HPDE6-E6E7 (cell line): ENCODE measurements at regions not wholly inside any gene's neighbourhood (a gene's known extent, or its start where the extent isn't known, plus 50 kb on each side); places are given as distances from the start of the nearest gene placed in this dataset.

Experiments used
- DNase-seq: peaks from one replicate; pipeline ENCODE4 v3.0.0; 2011; ENCODE audit warnings: missing footprints; ENCODE audit errors: extremely low spot score

DNA sequence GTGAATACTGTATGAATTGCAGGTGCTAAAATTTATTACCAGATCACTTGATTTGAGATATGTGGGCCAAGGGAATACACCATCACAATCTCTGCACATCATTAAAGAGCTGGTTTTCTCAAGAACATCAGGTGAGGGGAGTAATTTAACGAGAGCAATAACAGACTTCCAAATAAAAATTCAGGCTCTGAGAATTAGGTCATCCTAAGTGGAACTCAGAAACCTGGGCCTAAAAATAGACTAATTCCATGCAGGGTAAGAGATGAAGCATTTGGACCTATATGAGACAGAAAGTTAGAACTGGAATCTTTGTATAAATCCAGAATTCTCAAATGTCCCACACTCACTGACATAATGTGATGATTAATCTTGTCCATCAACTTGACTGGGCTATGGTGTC, 331.1 kb downstream of the ZNF621 start:
- DNase-seq, result no peak

DNA sequence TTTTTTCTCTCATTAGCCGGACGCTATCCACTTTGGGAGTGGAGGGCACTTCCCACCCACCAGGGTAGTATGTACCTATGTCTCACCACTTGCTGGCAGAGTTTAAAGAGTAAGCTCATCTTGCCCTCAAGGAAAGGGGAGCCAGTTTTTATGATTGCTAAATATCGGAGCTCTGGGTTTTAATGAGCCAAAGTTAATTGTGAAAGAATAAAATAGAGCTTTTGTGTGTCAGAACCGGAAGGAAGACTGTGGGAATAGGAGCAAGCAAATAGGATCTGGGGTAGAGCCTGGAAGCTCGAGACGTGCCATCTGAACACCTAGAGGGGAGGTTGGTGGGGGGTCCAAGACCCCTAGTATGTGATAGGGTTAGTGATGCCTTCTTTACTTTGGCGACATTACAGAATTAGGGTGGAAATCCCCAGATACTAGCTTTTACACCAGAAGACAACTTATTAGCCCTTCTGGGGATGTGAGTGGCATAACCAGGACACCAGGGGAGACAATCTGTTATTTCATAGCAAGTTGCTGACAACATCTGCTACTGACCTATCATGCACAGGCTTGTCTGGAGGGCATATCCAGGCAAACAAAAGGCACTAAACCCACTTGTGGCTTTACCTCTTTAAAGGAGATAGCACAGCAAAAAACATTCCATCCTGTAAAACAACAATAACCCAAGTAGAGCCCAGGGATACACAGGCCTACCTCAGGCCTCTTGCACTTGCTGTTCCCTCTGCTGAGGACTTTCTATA, 333.8 kb downstream of the ZNF621 start:
- no peak for DNase-seq

GRCh38 chr3:40862946-40863345, 336.4 kb upstream of the CTNNB1 start:
- no peak for DNase-seq

- no peak for DNase-seq
Measured at GRCh38 chr3:40864146-40864782, 335.0 kb upstream of the CTNNB1 start.

- DNase-seq, result no peak
Measured at GRCh38 chr3:40864915-40865314, 334.4 kb upstream of the CTNNB1 start.

GRCh38 chr3:40867797-40868196, 331.5 kb upstream of the CTNNB1 start:
- DNase-seq, result no peak

- no peak for DNase-seq
Measured at GRCh38 chr3:40869013-40869412, 330.3 kb upstream of the CTNNB1 start.

DNA sequence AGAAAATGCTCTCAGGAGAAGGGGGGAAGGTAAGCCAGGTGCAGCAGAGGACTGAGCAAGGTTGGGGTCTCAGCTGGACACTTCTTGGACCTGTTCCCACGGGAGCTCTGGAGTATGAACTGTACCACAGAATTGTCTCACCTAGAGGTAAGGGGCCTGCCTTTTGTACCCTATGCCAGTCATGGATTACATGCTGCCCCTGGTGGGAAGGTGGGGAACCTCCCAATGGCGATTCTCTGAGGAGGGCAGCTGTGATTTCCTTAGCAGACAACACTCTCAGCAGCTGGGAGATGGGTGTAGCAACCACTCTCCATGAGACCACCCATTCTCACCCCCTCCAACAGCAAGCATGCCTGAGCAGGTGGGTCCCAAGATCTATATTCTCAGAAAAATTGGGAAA, 329.4 kb upstream of the CTNNB1 start:
- no peak for DNase-seq

DNA sequence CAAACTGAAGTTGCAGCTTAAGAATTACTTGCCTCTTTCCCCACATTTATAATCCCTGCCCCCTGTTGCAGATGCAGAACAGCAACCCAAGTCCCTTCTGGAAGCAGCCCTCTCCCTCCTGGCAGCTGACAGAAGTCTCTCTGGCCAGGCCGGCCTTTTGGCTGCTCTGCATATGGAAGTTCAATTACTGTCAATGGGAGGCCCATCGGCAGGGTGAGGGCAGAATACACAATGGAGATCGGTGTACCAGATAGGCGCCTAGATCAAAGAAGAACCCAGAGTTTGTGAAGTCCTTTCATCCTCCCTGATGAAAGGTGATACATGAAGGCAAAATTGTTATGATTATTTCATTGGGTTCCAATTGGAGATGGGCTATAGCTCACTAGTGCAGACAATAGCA, 327.9 kb upstream of the CTNNB1 start:
- DNase-seq, result no peak

- DNase-seq, result no peak
Measured at GRCh38 chr3:40872258-40872920, 326.9 kb upstream of the CTNNB1 start.

GRCh38 chr3:40873476-40873875, 325.8 kb upstream of the CTNNB1 start:
- DNase-seq, result no peak

DNA sequence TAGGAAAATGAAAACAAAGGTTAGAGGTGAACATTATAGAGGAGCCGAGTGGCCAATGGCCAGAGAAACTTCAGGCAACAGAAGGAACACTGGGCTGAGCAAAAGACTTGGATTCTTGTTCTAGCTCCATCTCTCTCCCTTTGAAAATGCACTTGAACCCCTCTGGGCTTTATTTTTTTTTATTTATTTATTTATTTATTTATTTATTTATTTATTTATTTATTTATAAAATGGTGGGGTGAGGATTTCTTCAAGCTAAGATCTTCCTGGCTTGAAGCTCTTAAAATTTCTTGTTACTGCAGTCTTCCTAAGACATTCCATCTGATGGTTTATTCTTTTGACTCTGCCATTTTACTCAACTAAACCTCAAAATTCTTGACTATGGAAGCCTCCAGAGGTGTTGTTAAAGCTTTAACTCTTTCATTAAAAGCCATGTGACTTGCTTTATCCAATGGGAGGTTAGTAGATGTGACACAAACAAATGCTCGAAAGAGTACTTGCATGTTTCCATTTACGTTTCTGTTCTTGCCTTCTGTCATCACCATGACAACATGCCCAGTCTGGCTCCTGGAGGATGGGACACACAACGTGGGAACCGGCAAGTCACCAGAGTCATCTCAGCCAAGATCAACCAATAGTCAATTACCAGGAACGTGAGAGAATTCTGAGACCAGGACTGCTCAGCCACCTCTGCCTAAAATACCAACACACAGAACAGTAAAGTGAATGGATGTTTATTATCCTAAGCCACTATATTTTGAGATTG, 325.2 kb upstream of the CTNNB1 start:
- no peak for DNase-seq

GRCh38 chr3:40875581-40875980, 323.7 kb upstream of the CTNNB1 start:
- no peak for DNase-seq

DNA sequence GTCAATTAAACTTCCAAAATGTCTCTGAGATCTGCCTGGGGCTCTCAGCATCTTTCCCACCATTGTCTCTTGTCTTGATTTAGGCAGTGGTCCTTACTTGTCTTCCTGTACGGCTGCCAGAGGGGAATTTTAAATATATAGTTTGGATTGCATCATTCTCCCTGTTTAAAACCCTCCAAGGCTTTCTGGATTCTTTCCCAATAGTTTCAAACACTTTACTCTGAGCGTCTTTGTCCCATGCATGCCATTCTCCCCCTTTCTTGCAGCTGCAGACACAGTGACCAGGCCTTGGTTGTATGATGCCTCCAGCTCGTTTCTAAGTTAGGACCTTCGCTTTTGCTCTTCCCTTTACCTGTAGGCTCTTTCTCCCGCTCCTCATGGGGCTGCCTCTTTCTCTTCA, 323.3 kb upstream of the CTNNB1 start:
- no peak for DNase-seq

GRCh38 chr3:40876496-40876895, 322.8 kb upstream of the CTNNB1 start:
- no peak for DNase-seq

- DNase-seq, result no peak
Measured at GRCh38 chr3:40877631-40878463, 321.5 kb upstream of the CTNNB1 start.

DNA sequence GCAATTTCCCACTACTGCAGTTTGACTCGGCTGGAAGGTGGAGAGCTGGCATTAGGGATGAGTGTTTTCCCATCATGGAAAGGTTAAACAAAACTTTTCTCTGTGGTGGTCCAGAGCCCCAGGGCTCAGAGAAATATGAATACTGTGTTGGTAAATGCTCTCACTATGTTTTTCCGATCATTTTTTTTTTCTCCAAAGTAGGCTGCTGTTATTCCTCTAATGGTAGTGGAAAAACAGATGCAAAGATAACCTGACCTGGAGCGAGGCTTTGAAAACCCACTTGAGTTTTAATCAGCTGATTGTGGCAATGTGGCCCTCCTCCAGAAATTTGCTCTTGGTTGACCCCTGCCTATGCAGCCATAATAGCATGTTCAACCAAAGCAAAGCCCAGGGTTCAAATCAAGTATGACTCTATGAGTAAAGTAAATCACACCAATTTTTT, 320.8 kb upstream of the CTNNB1 start:
- DNase-seq, result no peak

- DNase-seq, result no peak
Measured at GRCh38 chr3:40885430-40885829, 313.9 kb upstream of the CTNNB1 start.

DNA sequence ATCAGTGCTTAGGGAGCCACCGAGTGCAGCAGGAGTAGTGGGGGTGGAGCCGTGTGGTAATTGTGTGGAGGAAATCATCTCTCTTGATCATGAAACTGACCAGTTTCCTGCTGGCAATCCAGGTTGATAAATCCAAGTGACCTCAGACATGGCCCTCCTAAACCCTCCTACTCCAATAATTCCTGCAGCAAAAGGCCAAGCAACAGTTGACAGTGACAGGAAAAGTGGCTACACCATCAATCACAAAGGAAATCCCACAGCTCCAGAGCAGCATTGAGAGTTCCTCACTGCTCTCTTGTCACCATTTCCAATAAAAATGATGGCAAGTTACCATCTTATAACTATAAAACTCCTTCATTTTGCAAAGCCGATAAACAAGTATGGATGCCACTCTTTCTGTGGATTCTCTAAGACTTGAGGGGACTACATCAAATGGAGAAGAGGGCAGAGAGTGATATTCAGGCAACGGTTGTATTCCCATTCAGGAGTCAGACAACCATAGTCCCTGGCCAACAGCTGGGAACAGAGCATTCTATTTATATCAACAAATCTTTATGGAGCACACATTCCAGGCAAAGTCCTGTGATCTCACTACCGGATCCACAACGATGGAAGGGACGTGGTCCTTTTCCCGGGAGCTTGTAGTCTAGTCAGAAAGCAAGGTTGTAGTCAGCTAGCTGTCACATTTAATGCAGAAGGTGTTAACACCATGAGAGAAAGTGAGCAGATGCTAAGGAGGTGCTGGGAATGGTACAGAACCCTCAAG, 312.5 kb upstream of the CTNNB1 start:
- no peak for DNase-seq

DNA sequence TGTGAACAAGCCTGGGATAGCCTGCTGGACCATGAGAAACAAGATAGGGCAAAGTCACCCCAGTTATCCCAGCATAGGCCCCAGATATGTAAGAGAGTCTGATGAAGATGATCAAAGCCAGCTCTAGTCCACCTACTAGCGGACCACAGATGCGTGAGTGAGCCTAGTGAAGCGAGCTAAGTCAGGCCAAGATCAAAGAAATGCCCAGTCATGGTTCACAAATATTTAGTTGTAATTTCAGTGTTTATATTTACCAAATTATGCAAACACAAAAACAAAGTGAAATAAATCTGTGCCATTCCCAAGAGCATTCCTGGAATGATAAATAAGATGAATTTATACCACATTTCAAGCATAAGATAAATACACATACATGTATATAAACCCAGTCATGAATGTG, 308.1 kb upstream of the CTNNB1 start:
- DNase-seq, result no peak

DNA sequence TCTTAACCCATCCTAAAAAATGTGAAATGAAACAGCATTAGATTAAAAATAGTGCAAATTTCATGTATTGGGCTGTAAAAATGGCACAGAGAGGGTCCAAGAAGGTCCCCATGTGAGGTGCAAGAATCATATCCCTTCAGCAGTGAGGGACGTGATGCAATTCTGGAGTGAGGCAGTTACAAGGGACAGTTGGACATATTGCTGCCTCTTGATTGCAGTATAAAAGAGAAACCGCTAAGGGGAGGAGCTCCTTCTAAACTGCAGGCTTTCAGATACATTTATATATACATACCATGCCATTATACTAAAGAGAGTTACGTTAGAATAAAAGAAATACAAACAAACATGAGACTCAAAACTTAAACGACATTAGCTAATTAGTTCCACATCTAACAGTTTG, 304.2 kb upstream of the CTNNB1 start:
- no peak for DNase-seq
